ENCODE measurements at regions not wholly inside any gene's neighbourhood (a gene's known extent, or its start where the extent isn't known, plus 50 kb on each side); places are given as distances from the start of the nearest gene placed in this dataset.

- TF ChIP-seq POLR2A (IDR thresholded peaks at IDR 0.05; ENCODE audit: low read length) (no peak), GATA1 (IDR thresholded peaks at IDR 0.05; ENCODE audit: low read depth, low read length) (no peak)
Observed at GRCh38 chr18:28541934-28542333, 365.0 kb upstream of the CDH2 start.

All from erythroblast (primary cell).